Smooth muscle cell (in vitro differentiated cells): ENCODE measurements at regions not wholly inside any gene's neighbourhood (a gene's known extent, or its start where the extent isn't known, plus 50 kb on each side); places are given as distances from the start of the nearest gene placed in this dataset.

ENCODE experiments used
- DNase-seq: peaks from one replicate; lab custom pipeline; 2025; ENCODE audit not compliant: unreplicated experiment; lab: John Stamatoyannopoulos, UW
- H2AFZ ChIP-seq: fragments of 200-600 bp; sonication (generic); 2 replicates; pipeline ENCODE4 v1.6.0; 2016; ENCODE audit warnings: antibody characterized with exemption, low read depth, mild to moderate bottlenecking
- H3F3A ChIP-seq: fragments of 200-600 bp; sonication (generic); 2 replicates; pipeline ENCODE4 v1.6.0; 2017; ENCODE audit warnings: antibody characterized with exemption, low read depth
- H3K27ac ChIP-seq: fragments of 200-600 bp; sonication (generic); 2 replicates; pipeline ENCODE4 v1.5.1; 2016; ENCODE audit warnings: low read depth, mild to moderate bottlenecking
- H3K27me3 ChIP-seq: fragments of 200-600 bp; sonication (generic); 2 replicates; pipeline ENCODE4 v1.6.1; 2016; ENCODE audit warnings: low read depth, mild to moderate bottlenecking
- H3K36me3 ChIP-seq: fragments of 200-600 bp; sonication (generic); 2 replicates; pipeline ENCODE4 v1.5.1; 2016; ENCODE audit warnings: low read depth
- H3K4me1 ChIP-seq: fragments of 200-600 bp; sonication (generic); 2 replicates; pipeline ENCODE4 v1.5.1; 2016; ENCODE audit warnings: low read depth
- H3K4me2 ChIP-seq: fragments of 200-600 bp; sonication (generic); 2 replicates; pipeline ENCODE4 v1.6.0; 2016; ENCODE audit warnings: mild to moderate bottlenecking
- H3K4me3 ChIP-seq: fragments of 200-600 bp; sonication (generic); 2 replicates; pipeline ENCODE4 v1.5.1; 2016; ENCODE audit warnings: mild to moderate bottlenecking
- H3K79me2 ChIP-seq: fragments of 200-600 bp; sonication (generic); 2 replicates; pipeline ENCODE4 v1.6.0; 2016; ENCODE audit warnings: low read depth, mild to moderate bottlenecking
- H3K9ac ChIP-seq: fragments of 200-600 bp; sonication (generic); 2 replicates; pipeline ENCODE4 v1.6.0; 2016; ENCODE audit warnings: low read depth
- H3K9me3 ChIP-seq: fragments of 200-600 bp; sonication (generic); replicated peaks from 2 replicates; pipeline ENCODE4 v1.5.1; 2016; ENCODE audit warnings: low read depth
- H4K20me1 ChIP-seq: fragments of 200-600 bp; sonication (generic); 2 replicates; pipeline ENCODE4 v1.6.0; 2016; ENCODE audit warnings: low read depth
- CTCF ChIP-seq: fragments of 200-600 bp; sonication (generic); IDR thresholded peaks from 2 replicates; pipeline ENCODE4 v1.5.1; 2017; ENCODE audit warnings: borderline replicate concordance, mild to moderate bottlenecking, antibody characterized with exemption; ENCODE audit not compliant: insufficient read depth, poor library complexity, severe bottlenecking
- WGBS: methylation state at CpG from one replicate; pipeline ENCODE4 v1.1.7; 2016; ENCODE audit warnings: low lambda C conversion rate; 5-methylcytosine and 5-hydroxymethylcytosine counted together

GRCh38 chr6:47161176-47161687 lies 119.1 kb upstream of the ADGRF1 start:
- Histone ChIP-seq H3K4me2 (no peak overlapping the region), H3F3A (no peaks in the 10 kb centered on the region), H4K20me1 (no peaks in the 10 kb centered on the region), H3K79me2 (no peaks in the 10 kb centered on the region), H3K36me3 (no peaks in the 10 kb centered on the region), H2AFZ (no peak overlapping the region), H3K27me3 (no peaks in the 10 kb centered on the region), H3K27ac (no peak overlapping the region), H3K9me3 (no peaks in the 10 kb centered on the region), H3K9ac (no peak overlapping the region), H3K4me3 (no peak overlapping the region), H3K4me1 (no peaks in the 10 kb centered on the region)
- DNase-seq = no peak
- TF ChIP-seq CTCF = no peak

GRCh38 chr6:47160702-47161101 lies 118.6 kb upstream of the ADGRF1 start:
- Histone ChIP-seq H3K27ac (no peak overlapping the region), H3K9ac (no peak overlapping the region), H3K36me3 (no peaks in the 10 kb centered on the region), H2AFZ (no peak overlapping the region), H3K4me3 (no peak overlapping the region), H3K27me3 (no peaks in the 10 kb centered on the region), H3K4me1 (no peaks in the 10 kb centered on the region), H3K79me2 (no peaks in the 10 kb centered on the region), H3F3A (no peaks in the 10 kb centered on the region), H3K4me2 (no peak overlapping the region), H4K20me1 (no peaks in the 10 kb centered on the region), H3K9me3 (no peaks in the 10 kb centered on the region)
- no peak for DNase-seq
- 89% methylated on average over 3 of the region's 3 CpGs for WGBS
- TF ChIP-seq CTCF = no peak

GRCh38 chr6:47159763-47160162 lies 117.6 kb upstream of the ADGRF1 start:
- no peaks in the 10 kb centered on the region for H4K20me1 ChIP-seq
- H3K9me3 ChIP-seq = no peaks in the 10 kb centered on the region
- H3K79me2 ChIP-seq = no peaks in the 10 kb centered on the region
- no peaks in the 10 kb centered on the region for H3K27me3 ChIP-seq
- H3K4me1 ChIP-seq = no peaks in the 10 kb centered on the region
- no peaks in the 10 kb centered on the region for H3K36me3 ChIP-seq
- no peak overlapping the region for H3K27ac ChIP-seq
- no peaks in the 10 kb centered on the region for H3F3A ChIP-seq
- TF ChIP-seq CTCF = no peak
- H3K4me2 ChIP-seq = no peak overlapping the region
- no peak overlapping the region for H2AFZ ChIP-seq
- DNase-seq = no peak
- 85% methylated on average over 5 of the region's 5 CpGs for WGBS
- no peak overlapping the region for H3K9ac ChIP-seq
- H3K4me3 ChIP-seq = no peak overlapping the region

GRCh38 chr6:47157653-47158219 lies 115.6 kb upstream of the ADGRF1 start:
- Histone ChIP-seq H3K9ac (no peak overlapping the region), H2AFZ (no peak overlapping the region), H3K4me2 (no peak overlapping the region), H3K36me3 (no peaks in the 10 kb centered on the region), H3K79me2 (no peaks in the 10 kb centered on the region), H3K9me3 (no peaks in the 10 kb centered on the region), H3K27me3 (no peaks in the 10 kb centered on the region), H3K4me1 (no peaks in the 10 kb centered on the region), H3K4me3 (no peak overlapping the region), H3K27ac (no peak overlapping the region), H3F3A (no peaks in the 10 kb centered on the region), H4K20me1 (no peaks in the 10 kb centered on the region)
- WGBS = 50% methylated on average over 2 of the region's 2 CpGs
- no peak for DNase-seq
- no peak for TF ChIP-seq CTCF
